Left ventricle myocardium inferior (tissue), 1 donor: ENCODE measurements at regions not wholly inside any gene's neighbourhood (a gene's known extent, or its start where the extent isn't known, plus 50 kb on each side); places are given as distances from the start of the nearest gene placed in this dataset.

Experiments
- DNase-seq: peaks from one replicate; pipeline ENCODE4 v3.0.0-alpha.2; 2020
- H3K27ac ChIP-seq: fragments of 200-600 bp; replicated peaks from 2 replicates; pipeline ENCODE4 v1.8.0; 2021
- H3K27me3 ChIP-seq: fragments of 200-600 bp; 2 replicates; pipeline ENCODE4 v1.8.0; 2021; ENCODE audit warnings: low read depth
- H3K36me3 ChIP-seq: fragments of 200-600 bp; 2 replicates; pipeline ENCODE4 v1.8.0; 2021
- H3K4me1 ChIP-seq: fragments of 200-600 bp; 2 replicates; pipeline ENCODE4 v1.8.0; 2021
- H3K4me3 ChIP-seq: fragments of 200-600 bp; 2 replicates; pipeline ENCODE4 v1.8.0; 2021; ENCODE audit warnings: mild to moderate bottlenecking, moderate library complexity
- H3K9me3 ChIP-seq: fragments of 200-600 bp; replicated peaks from 2 replicates; pipeline ENCODE4 v1.8.0; 2021
- CTCF ChIP-seq: fragments of 200-600 bp; IDR thresholded peaks from 2 replicates; pipeline ENCODE4 v1.8.0; 2021; ENCODE audit warnings: antibody characterized with exemption, mild to moderate bottlenecking, borderline replicate concordance
- intact Hi-C: fragments of 100-400 bp; cut with micrococcal nuclease; formaldehyde crosslinking; loops from one replicate; pipeline ENCODE4 v1.11.0; 2022
- donor health status: DM: no; HTN: yes; CAD: no; lungs with severe emphysema.

GRCh38 chr4:31236639-31237173 is 516.5 kb downstream of the PCDH7 start:
- DNase-seq, result no peak
- intact Hi-C loops, result no loop called here
- Histone ChIP-seq H3K27me3 (no peaks in the 10 kb centered on the region), H3K4me3 (no peak overlapping the region), H3K4me1 (peaks cover 3% of the 10 kb centered on the region), H3K36me3 (no peaks in the 10 kb centered on the region), H3K27ac (no peak overlapping the region), H3K9me3 (peaks cover 20% of the 10 kb centered on the region)
- TF ChIP-seq CTCF, result no peak

- intact Hi-C loops, result no loop called here
- H3K4me3 ChIP-seq, result no peak overlapping the region
- H3K27me3 ChIP-seq, result no peaks in the 10 kb centered on the region
- H3K9me3 ChIP-seq, result peaks cover 20% of the 10 kb centered on the region
- no peak for DNase-seq
- no peaks in the 10 kb centered on the region for H3K36me3 ChIP-seq
- no peak for TF ChIP-seq CTCF
- peaks cover 3% of the 10 kb centered on the region for H3K4me1 ChIP-seq
- no peak overlapping the region for H3K27ac ChIP-seq
Measured at GRCh38 chr4:31237233-31237632, 517.1 kb downstream of the PCDH7 start.

- DNase-seq, result no peak
- H3K4me1 ChIP-seq, result peaks cover 3% of the 10 kb centered on the region
- no peaks in the 10 kb centered on the region for H3K36me3 ChIP-seq
- no peak for TF ChIP-seq CTCF
- intact Hi-C loops, result no loop called here
- H3K9me3 ChIP-seq, result peaks cover 20% of the 10 kb centered on the region
- no peaks in the 10 kb centered on the region for H3K27me3 ChIP-seq
- H3K4me3 ChIP-seq, result no peak overlapping the region
- H3K27ac ChIP-seq, result no peak overlapping the region
Measured at GRCh38 chr4:31239886-31240285, 519.7 kb downstream of the PCDH7 start.

GRCh38 chr4:31241504-31242106 is 521.4 kb downstream of the PCDH7 start:
- no peaks in the 10 kb centered on the region for H3K27me3 ChIP-seq
- peaks cover 20% of the 10 kb centered on the region for H3K9me3 ChIP-seq
- H3K27ac ChIP-seq, result no peak overlapping the region
- intact Hi-C loops, result no loop called here
- no peaks in the 10 kb centered on the region for H3K36me3 ChIP-seq
- TF ChIP-seq CTCF, result no peak
- peaks cover 1% of the 10 kb centered on the region for H3K4me1 ChIP-seq
- no peak for DNase-seq
- H3K4me3 ChIP-seq, result no peak overlapping the region

GRCh38 chr4:31246856-31247255 is 526.7 kb downstream of the PCDH7 start:
- DNase-seq, result no peak
- no peaks in the 10 kb centered on the region for H3K4me1 ChIP-seq

More at GRCh38 chr4:31246856-31247255, 526.7 kb downstream of the PCDH7 start:
- intact Hi-C loops, result no loop called here
- H3K9me3 ChIP-seq, result peaks cover 9% of the 10 kb centered on the region
- no peaks in the 10 kb centered on the region for H3K36me3 ChIP-seq
- no peak overlapping the region for H3K27ac ChIP-seq
- H3K4me3 ChIP-seq, result no peak overlapping the region
- H3K27me3 ChIP-seq, result no peaks in the 10 kb centered on the region
- no peak for TF ChIP-seq CTCF
